ENCODE measurements at regions not wholly inside any gene's neighbourhood (a gene's known extent, or its start where the extent isn't known, plus 50 kb on each side); places are given as distances from the start of the nearest gene placed in this dataset.

GRCh38 chr17:72206376-72206775 is 85.6 kb downstream of the SOX9 start:
- H3K27ac ChIP-seq (ENCODE audit: low read length) = no peak overlapping the region
- peaks cover 11% of the 10 kb centered on the region for H3K27me3 ChIP-seq (ENCODE audit: control insufficient read depth, insufficient read depth, low read length)
- no peak overlapping the region for H3K4me3 ChIP-seq (ENCODE audit: low read length)
- H3K9me3 ChIP-seq (ENCODE audit: control insufficient read depth, low read depth, low read length) = no peaks in the 10 kb centered on the region
- H3K4me1 ChIP-seq (ENCODE audit: control insufficient read depth, insufficient read depth, low read length) = no peaks in the 10 kb centered on the region
- no peak for DNase-seq
- no CpG with 5 or more reads among the region's 4 CpGs for WGBS (ENCODE audit: insufficient coverage, low lambda C conversion rate)
- no peaks in the 10 kb centered on the region for H3K36me3 ChIP-seq (ENCODE audit: control insufficient read depth, insufficient read depth, low read length)

- Histone ChIP-seq H3K27me3 (ENCODE audit: control insufficient read depth, insufficient read depth, low read length) (peaks cover 11% of the 10 kb centered on the region), H3K27ac (ENCODE audit: low read length) (no peak overlapping the region), H3K4me3 (ENCODE audit: low read length) (no peak overlapping the region), H3K4me1 (ENCODE audit: control insufficient read depth, insufficient read depth, low read length) (no peaks in the 10 kb centered on the region), H3K9me3 (ENCODE audit: control insufficient read depth, low read depth, low read length) (no peaks in the 10 kb centered on the region), H3K36me3 (ENCODE audit: control insufficient read depth, insufficient read depth, low read length) (no peaks in the 10 kb centered on the region)
- no peak for DNase-seq
These were observed 88.0 kb downstream of the SOX9 start for GRCh38 chr17:72208832-72209231.

GRCh38 chr17:72212041-72212440 is 91.2 kb downstream of the SOX9 start:
- Histone ChIP-seq H3K36me3 (ENCODE audit: control insufficient read depth, insufficient read depth, low read length) (no peaks in the 10 kb centered on the region), H3K4me1 (ENCODE audit: control insufficient read depth, insufficient read depth, low read length) (no peaks in the 10 kb centered on the region), H3K9me3 (ENCODE audit: control insufficient read depth, low read depth, low read length) (no peaks in the 10 kb centered on the region), H3K27ac (ENCODE audit: low read length) (no peak overlapping the region), H3K4me3 (ENCODE audit: low read length) (no peak overlapping the region), H3K27me3 (ENCODE audit: control insufficient read depth, insufficient read depth, low read length) (no peaks in the 10 kb centered on the region)
- no peak for DNase-seq
- no CpG with 5 or more reads among the region's 5 CpGs for WGBS (ENCODE audit: insufficient coverage, low lambda C conversion rate)

GRCh38 chr17:72215490-72215889 is 94.7 kb downstream of the SOX9 start:
- H3K36me3 ChIP-seq (ENCODE audit: control insufficient read depth, insufficient read depth, low read length) = no peaks in the 10 kb centered on the region
- no peak for DNase-seq
- WGBS (ENCODE audit: insufficient coverage, low lambda C conversion rate) = 100% methylated on average over 1 of the region's 2 CpGs
- H3K27me3 ChIP-seq (ENCODE audit: control insufficient read depth, insufficient read depth, low read length) = peaks cover 13% of the 10 kb centered on the region
- H3K27ac ChIP-seq (ENCODE audit: low read length) = no peak overlapping the region
- H3K9me3 ChIP-seq (ENCODE audit: control insufficient read depth, low read depth, low read length) = no peaks in the 10 kb centered on the region
- H3K4me1 ChIP-seq (ENCODE audit: control insufficient read depth, insufficient read depth, low read length) = peaks cover 8% of the 10 kb centered on the region
- H3K4me3 ChIP-seq (ENCODE audit: low read length) = no peak overlapping the region

GRCh38 chr17:72215928-72216327 is 95.1 kb downstream of the SOX9 start:
- DNase-seq = no peak

GRCh38 chr17:72219137-72219823 is 98.5 kb downstream of the SOX9 start:
- peak; percentile 21 to 71 for DNase-seq
- H3K27ac ChIP-seq (ENCODE audit: low read length) = no peak overlapping the region
- H3K27me3 ChIP-seq (ENCODE audit: control insufficient read depth, insufficient read depth, low read length) = peaks cover 18% of the 10 kb centered on the region
- WGBS (ENCODE audit: insufficient coverage, low lambda C conversion rate) = no CpG with 5 or more reads among the region's 23 CpGs
- H3K4me3 ChIP-seq (ENCODE audit: low read length) = peak overlapping the region; percentile 30
- H3K4me1 ChIP-seq (ENCODE audit: control insufficient read depth, insufficient read depth, low read length) = peaks cover 35% of the 10 kb centered on the region
- H3K36me3 ChIP-seq (ENCODE audit: control insufficient read depth, insufficient read depth, low read length) = no peaks in the 10 kb centered on the region
- H3K9me3 ChIP-seq (ENCODE audit: control insufficient read depth, low read depth, low read length) = no peaks in the 10 kb centered on the region

More at GRCh38 chr17:72215928-72216327, 95.1 kb downstream of the SOX9 start:
- Histone ChIP-seq H3K27ac (ENCODE audit: low read length) (no peak overlapping the region), H3K9me3 (ENCODE audit: control insufficient read depth, low read depth, low read length) (no peaks in the 10 kb centered on the region), H3K4me3 (ENCODE audit: low read length) (no peak overlapping the region), H3K36me3 (ENCODE audit: control insufficient read depth, insufficient read depth, low read length) (no peaks in the 10 kb centered on the region), H3K27me3 (ENCODE audit: control insufficient read depth, insufficient read depth, low read length) (peaks cover 17% of the 10 kb centered on the region), H3K4me1 (ENCODE audit: control insufficient read depth, insufficient read depth, low read length) (peaks cover 9% of the 10 kb centered on the region)
- 100% methylated on average over 4 of the region's 7 CpGs for WGBS (ENCODE audit: insufficient coverage, low lambda C conversion rate)

GRCh38 chr17:72219824-72220493 is 99.1 kb downstream of the SOX9 start:
- H3K27ac ChIP-seq (ENCODE audit: low read length) = no peak overlapping the region
- no peak for DNase-seq
- H3K27me3 ChIP-seq (ENCODE audit: control insufficient read depth, insufficient read depth, low read length) = peaks cover 18% of the 10 kb centered on the region
- H3K9me3 ChIP-seq (ENCODE audit: control insufficient read depth, low read depth, low read length) = no peaks in the 10 kb centered on the region
- H3K36me3 ChIP-seq (ENCODE audit: control insufficient read depth, insufficient read depth, low read length) = no peaks in the 10 kb centered on the region
- WGBS (ENCODE audit: insufficient coverage, low lambda C conversion rate) = no CpG with 5 or more reads among the region's 22 CpGs
- peaks cover 35% of the 10 kb centered on the region for H3K4me1 ChIP-seq (ENCODE audit: control insufficient read depth, insufficient read depth, low read length)
- peak overlapping the region; percentile 30 for H3K4me3 ChIP-seq (ENCODE audit: low read length)

GRCh38 chr17:72222661-72223380 is 102.0 kb downstream of the SOX9 start:
- DNase-seq = peak; percentile 79 to 93
- peaks cover 18% of the 10 kb centered on the region for H3K27me3 ChIP-seq (ENCODE audit: control insufficient read depth, insufficient read depth, low read length)
- H3K4me3 ChIP-seq (ENCODE audit: low read length) = no peak overlapping the region
- WGBS (ENCODE audit: insufficient coverage, low lambda C conversion rate) = 20% methylated on average over 1 of the region's 2 CpGs
- H3K27ac ChIP-seq (ENCODE audit: low read length) = peak overlapping the region; percentile 93
- no peaks in the 10 kb centered on the region for H3K9me3 ChIP-seq (ENCODE audit: control insufficient read depth, low read depth, low read length)
- H3K36me3 ChIP-seq (ENCODE audit: control insufficient read depth, insufficient read depth, low read length) = no peaks in the 10 kb centered on the region
- H3K4me1 ChIP-seq (ENCODE audit: control insufficient read depth, insufficient read depth, low read length) = peaks cover 35% of the 10 kb centered on the region

- H3K4me1 ChIP-seq (ENCODE audit: control insufficient read depth, insufficient read depth, low read length) = peaks cover 35% of the 10 kb centered on the region
- no peak overlapping the region for H3K27ac ChIP-seq (ENCODE audit: low read length)
- H3K9me3 ChIP-seq (ENCODE audit: control insufficient read depth, low read depth, low read length) = no peaks in the 10 kb centered on the region
- no CpG with 5 or more reads among the region's 11 CpGs for WGBS (ENCODE audit: insufficient coverage, low lambda C conversion rate)
- no peak overlapping the region for H3K4me3 ChIP-seq (ENCODE audit: low read length)
- DNase-seq = no peak
- H3K27me3 ChIP-seq (ENCODE audit: control insufficient read depth, insufficient read depth, low read length) = peaks cover 18% of the 10 kb centered on the region
- no peaks in the 10 kb centered on the region for H3K36me3 ChIP-seq (ENCODE audit: control insufficient read depth, insufficient read depth, low read length)
These were observed 103.1 kb downstream of the SOX9 start for GRCh38 chr17:72223866-72224291.

GRCh38 chr17:72226322-72226721 is 105.5 kb downstream of the SOX9 start:
- Histone ChIP-seq H3K27ac (ENCODE audit: low read length) (no peak overlapping the region), H3K4me3 (ENCODE audit: low read length) (no peak overlapping the region), H3K36me3 (ENCODE audit: control insufficient read depth, insufficient read depth, low read length) (no peaks in the 10 kb centered on the region), H3K4me1 (ENCODE audit: control insufficient read depth, insufficient read depth, low read length) (peaks cover 26% of the 10 kb centered on the region), H3K27me3 (ENCODE audit: control insufficient read depth, insufficient read depth, low read length) (no peaks in the 10 kb centered on the region), H3K9me3 (ENCODE audit: control insufficient read depth, low read depth, low read length) (no peaks in the 10 kb centered on the region)
- WGBS (ENCODE audit: insufficient coverage, low lambda C conversion rate) = 100% methylated on average over 1 of the region's 3 CpGs
- no peak for DNase-seq
